ENCODE measurements at regions not wholly inside any gene's neighbourhood (a gene's known extent, or its start where the extent isn't known, plus 50 kb on each side); places are given as distances from the start of the nearest gene placed in this dataset.

GRCh38 chr5:68818057-68818695 lies 275.6 kb upstream of the SLC30A5 start:
- CTCF ChIA-PET: no interaction called here

GRCh38 chr5:68818870-68819269 lies 274.9 kb upstream of the SLC30A5 start:
- intact Hi-C loops (cut with micrococcal nuclease): no loop called here
- Histone ChIP-seq H3K9ac (ENCODE audit: low read length) (no peak overlapping the region), H3K4me1 (ENCODE audit: control insufficient read depth in 2 of 2, insufficient read depth in 2 of 2, low read length in 2 of 2) (no peaks in the 10 kb centered on the region), H3K4me3 (ENCODE audit: control extremely low read depth in 1 of 5, extremely low read depth in 1 of 5, insufficient read depth in 1 of 5, low read depth in 2 of 5, low read length in 4 of 5) (no peak overlapping the region), H3K4me2 (replicated peaks; ENCODE audit: low read depth, low read length, poor library complexity, severe bottlenecking) (no peak overlapping the region), H3K79me2 (ENCODE audit: control insufficient read depth, insufficient read depth, low read length) (no peaks in the 10 kb centered on the region), H3K27me3 (replicated peaks in 1 of 4; ENCODE audit: control extremely low read depth in 1 of 4, control insufficient read depth in 3 of 4, insufficient read depth in 4 of 4, low read length in 3 of 4) (peaks cover 0 to 9% (median 4%) of the 10 kb centered on the region in 4 experiments), H2AFZ (ENCODE audit: insufficient read depth, low read depth, low read length, poor library complexity, severe bottlenecking) (no peak overlapping the region), H3K36me3 (replicated peaks in 1 of 2; ENCODE audit: control extremely low read depth in 1 of 2, control insufficient read depth in 1 of 2, extremely low read depth in 1 of 2, insufficient read depth in 2 of 2, low read length in 1 of 2) (no peaks in the 10 kb centered on the region), H3K9me3 (ENCODE audit: control extremely low read depth in 1 of 3, control insufficient read depth in 2 of 3, insufficient read depth in 1 of 3, low read length in 2 of 3) (no peaks in the 10 kb centered on the region), H3K27ac (ENCODE audit: low read length in 2 of 2) (no peak overlapping the region), H4K20me1 (ENCODE audit: control insufficient read depth, insufficient read depth, low read length, poor library complexity, severe bottlenecking) (no peaks in the 10 kb centered on the region)
- no peak overlapping the region for H3K27ac Mint-ChIP-seq
- TF ChIP-seq EZH2 (IDR thresholded peaks at IDR 0.05; ENCODE audit: borderline replicate concordance, insufficient read depth, low read depth, low read length, poor library complexity, severe bottlenecking) (no peak), CTCF (IDR thresholded peaks at IDR 0.05) (no peak)
- WGBS (ENCODE audit: insufficient coverage): 66% methylated on average over 3 of the region's 3 CpGs
- peaks cover 39% of the 10 kb centered on the region for H3K27me3 Mint-ChIP-seq
- H3K4me3 Mint-ChIP-seq: no peak overlapping the region
- H3K9me3 Mint-ChIP-seq (ENCODE audit: insufficient read depth): peaks cover 2% of the 10 kb centered on the region
- CTCF ChIA-PET: no interaction called here
- ATAC-seq (ENCODE audit: low read depth) (no peak), DNase-seq (no peak)
- POLR2A ChIA-PET: no interaction called here
- no peaks in the 10 kb centered on the region for H3K4me1 Mint-ChIP-seq

More at GRCh38 chr5:68818057-68818695, 275.6 kb upstream of the SLC30A5 start:
- H2AFZ ChIP-seq (ENCODE audit: insufficient read depth, low read depth, low read length, poor library complexity, severe bottlenecking): no peak overlapping the region
- no peaks in the 10 kb centered on the region for H3K36me3 ChIP-seq (replicated peaks in 1 of 2; ENCODE audit: control extremely low read depth in 1 of 2, control insufficient read depth in 1 of 2, extremely low read depth in 1 of 2, insufficient read depth in 2 of 2, low read length in 1 of 2)
- H3K27me3 ChIP-seq (replicated peaks in 1 of 4; ENCODE audit: control extremely low read depth in 1 of 4, control insufficient read depth in 3 of 4, insufficient read depth in 4 of 4, low read length in 3 of 4): peaks cover 0 to 9% (median 4%) of the 10 kb centered on the region in 4 experiments
- no peaks in the 10 kb centered on the region for H3K79me2 ChIP-seq (ENCODE audit: control insufficient read depth, insufficient read depth, low read length)
- no peak overlapping the region for H3K27ac ChIP-seq (ENCODE audit: low read length in 2 of 2)
- H3K27ac Mint-ChIP-seq: no peak overlapping the region
- POLR2A ChIA-PET: no interaction called here
- H3K4me3 Mint-ChIP-seq: no peak overlapping the region
- H3K4me3 ChIP-seq (ENCODE audit: control extremely low read depth in 1 of 5, extremely low read depth in 1 of 5, insufficient read depth in 1 of 5, low read depth in 2 of 5, low read length in 4 of 5): no peak overlapping the region
- ATAC-seq (ENCODE audit: low read depth) (no peak), DNase-seq (no peak)
- TF ChIP-seq CTCF (IDR thresholded peaks at IDR 0.05) (no peak), EZH2 (IDR thresholded peaks at IDR 0.05; ENCODE audit: borderline replicate concordance, insufficient read depth, low read depth, low read length, poor library complexity, severe bottlenecking) (no peak)
- H3K4me1 Mint-ChIP-seq: no peaks in the 10 kb centered on the region
- WGBS (ENCODE audit: insufficient coverage): 81% methylated on average over 11 of the region's 11 CpGs
- no peaks in the 10 kb centered on the region for H4K20me1 ChIP-seq (ENCODE audit: control insufficient read depth, insufficient read depth, low read length, poor library complexity, severe bottlenecking)
- H3K9me3 Mint-ChIP-seq (ENCODE audit: insufficient read depth): peaks cover 2% of the 10 kb centered on the region
- no peaks in the 10 kb centered on the region for H3K9me3 ChIP-seq (ENCODE audit: control extremely low read depth in 1 of 3, control insufficient read depth in 2 of 3, insufficient read depth in 1 of 3, low read length in 2 of 3)
- peaks cover 34% of the 10 kb centered on the region for H3K27me3 Mint-ChIP-seq
- H3K4me2 ChIP-seq (replicated peaks; ENCODE audit: low read depth, low read length, poor library complexity, severe bottlenecking): no peak overlapping the region
- no peak overlapping the region for H3K9ac ChIP-seq (ENCODE audit: low read length)
- intact Hi-C loops (cut with micrococcal nuclease): no loop called here
- H3K4me1 ChIP-seq (ENCODE audit: control insufficient read depth in 2 of 2, insufficient read depth in 2 of 2, low read length in 2 of 2): no peaks in the 10 kb centered on the region
